HUES48 (cell line): ENCODE measurements at regions not wholly inside any gene's neighbourhood (a gene's known extent, or its start where the extent isn't known, plus 50 kb on each side); places are given as distances from the start of the nearest gene placed in this dataset.

Experiments used
- H3K27ac ChIP-seq: one replicate; pipeline ENCODE4 v1.7.0; 2013; ENCODE audit warnings: low read depth, low read length, inconsistent platforms
- H3K27me3 ChIP-seq: 2 replicates; pipeline ENCODE4 v1.6.1; 2013; ENCODE audit warnings: mild to moderate bottlenecking, low read length; ENCODE audit not compliant: control insufficient read depth, insufficient read depth
- H3K36me3 ChIP-seq: 2 replicates; pipeline ENCODE4 v1.6.1; 2013; ENCODE audit warnings: low read length; ENCODE audit not compliant: control insufficient read depth, insufficient read depth
- H3K4me1 ChIP-seq: 2 replicates; pipeline ENCODE4 v1.6.1; 2013; ENCODE audit warnings: mild to moderate bottlenecking, low read length; ENCODE audit not compliant: control insufficient read depth, insufficient read depth
- H3K4me3 ChIP-seq: 2 replicates; pipeline ENCODE4 v1.5.1; 2013; ENCODE audit warnings: mild to moderate bottlenecking, low read depth, low read length
- H3K9ac ChIP-seq: 2 replicates; pipeline ENCODE4 v1.6.1; 2013; ENCODE audit warnings: mild to moderate bottlenecking, low read depth, low read length, moderate library complexity
- H3K9me3 ChIP-seq: 2 replicates; pipeline ENCODE4 v1.6.1; 2013; ENCODE audit warnings: low read length; ENCODE audit not compliant: control insufficient read depth, insufficient read depth

- no peaks in the 10 kb centered on the region for H3K27me3 ChIP-seq
- peaks cover 40% of the 10 kb centered on the region for H3K4me1 ChIP-seq
- no peak overlapping the region for H3K9ac ChIP-seq
- no peaks in the 10 kb centered on the region for H3K36me3 ChIP-seq
- no peaks in the 10 kb centered on the region for H3K9me3 ChIP-seq
- peak overlapping the region; percentile 96 for H3K27ac ChIP-seq
- no peak overlapping the region for H3K4me3 ChIP-seq
These were observed 50.8 kb upstream of the SLC22A15 start for GRCh38 chr1:115925467-115925866.
